ENCODE measurements at regions not wholly inside any gene's neighbourhood (a gene's known extent, or its start where the extent isn't known, plus 50 kb on each side); places are given as distances from the start of the nearest gene placed in this dataset.

GRCh38 chr20:39518654-39519053 lies 556.5 kb downstream of the DHX35 start:
- no peak overlapping the region for H3K4me3 ChIP-seq
- no peak for DNase-seq (ENCODE audit: low spot score in 2 of 2)
- peaks cover 0 to 3% (median 0%) of the 10 kb centered on the region in 4 donors for H3K9me3 ChIP-seq
- 79 to 82% methylated on average over 5 of the region's 5 CpGs for WGBS, 2 donors
- no peak for TF ChIP-seq CTCF (IDR thresholded peaks at IDR 0.05)
- no peak for TF ChIP-seq POLR2A (IDR thresholded peaks at IDR 0.05)
- H3K27me3 ChIP-seq = no peaks in the 10 kb centered on the region
- no peaks in the 10 kb centered on the region for H3K36me3 ChIP-seq
- no peaks in the 10 kb centered on the region for H3K4me1 ChIP-seq
- no peak overlapping the region for H3K27ac ChIP-seq

GRCh38 chr20:39516964-39517363 lies 554.8 kb downstream of the DHX35 start:
- TF ChIP-seq EP300 (IDR thresholded peaks at IDR 0.05) = no peak
- TF ChIP-seq POLR2A (IDR thresholded peaks at IDR 0.05) = no peak
- TF ChIP-seq CTCF (IDR thresholded peaks at IDR 0.05) = no peak
- Histone ChIP-seq H3K4me1 (no peaks in the 10 kb centered on the region), H3K27ac (no peak overlapping the region), H3K9me3 (peaks cover 0 to 3% (median 0%) of the 10 kb centered on the region in 4 donors), H3K36me3 (no peaks in the 10 kb centered on the region), H3K27me3 (no peaks in the 10 kb centered on the region), H3K4me3 (no peak overlapping the region)
- 75 to 76% methylated on average over 2 of the region's 2 CpGs for WGBS, 2 donors
- DNase-seq (ENCODE audit: low spot score in 2 of 2) = no peak

GRCh38 chr20:39504710-39505094 lies 542.6 kb downstream of the DHX35 start:
- H3K36me3 ChIP-seq = no peaks in the 10 kb centered on the region
- TF ChIP-seq EP300 (IDR thresholded peaks at IDR 0.05) (no peak), POLR2A (IDR thresholded peaks at IDR 0.05) (no peak), CTCF (IDR thresholded peaks at IDR 0.05) (no peak)
- H3K9me3 ChIP-seq = no peaks in the 10 kb centered on the region
- no peak overlapping the region for H3K4me3 ChIP-seq
- H3K27me3 ChIP-seq = no peaks in the 10 kb centered on the region
- H3K4me1 ChIP-seq = no peaks in the 10 kb centered on the region
- DNase-seq (ENCODE audit: low spot score in 2 of 2) = no peak
- H3K27ac ChIP-seq = no peak overlapping the region
- 56 to 67% methylated on average over 1 of the region's 1 CpG for whole genome bisulfite sequencing, 2 donors

DNA sequence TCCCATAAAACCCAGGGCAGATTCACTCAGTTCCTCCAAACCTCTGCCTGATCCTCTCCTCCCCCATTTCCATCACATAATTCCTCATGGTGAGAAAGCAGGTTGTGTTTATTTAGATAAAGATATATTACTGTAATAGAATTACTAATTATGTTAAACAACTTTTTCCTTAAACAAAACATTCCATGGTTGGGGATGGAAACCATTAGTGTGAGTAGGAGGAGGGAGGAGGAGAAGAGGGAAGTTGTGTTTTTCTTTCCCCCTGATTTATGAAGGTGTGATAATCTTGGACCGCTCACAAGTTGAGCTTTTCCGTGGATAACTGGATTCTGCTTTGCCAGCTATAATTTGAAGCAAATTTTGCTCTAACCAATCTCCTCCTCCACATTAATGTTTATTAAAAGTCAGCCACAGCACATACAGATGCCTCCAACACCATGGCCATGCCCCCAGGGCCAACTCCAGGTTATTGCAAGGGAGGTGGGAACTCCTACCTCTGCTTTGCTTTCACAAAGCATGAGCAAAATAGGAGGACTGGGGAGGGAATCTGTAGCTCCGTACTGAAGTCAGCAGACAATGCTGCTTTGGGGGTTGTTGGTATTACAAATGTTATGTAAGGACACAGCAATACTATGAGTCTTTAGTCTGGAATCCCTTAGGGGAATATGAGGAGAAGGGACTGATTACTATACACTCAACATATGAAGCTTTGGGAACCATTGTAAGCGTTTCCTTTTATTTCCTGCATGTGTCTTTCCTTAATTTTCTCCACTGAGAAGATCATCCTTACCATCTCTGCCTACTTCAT lies 542.0 kb downstream of the DHX35 start:
- Histone ChIP-seq H3K9me3 (no peaks in the 10 kb centered on the region), H3K27me3 (no peaks in the 10 kb centered on the region), H3K4me1 (no peaks in the 10 kb centered on the region), H3K36me3 (no peaks in the 10 kb centered on the region), H3K4me3 (no peak overlapping the region), H3K27ac (no peak overlapping the region)
- WGBS, 2 donors = 65 to 67% methylated on average over 4 of the region's 4 CpGs
- DNase-seq (ENCODE audit: low spot score in 2 of 2) = no peak
- TF ChIP-seq POLR2A (IDR thresholded peaks at IDR 0.05) (no peak), CTCF (IDR thresholded peaks at IDR 0.05) (no peak), EP300 (IDR thresholded peaks at IDR 0.05) (no peak)

GRCh38 chr20:39492223-39492797 lies 530.2 kb downstream of the DHX35 start:
- Histone ChIP-seq H3K4me1 (no peaks in the 10 kb centered on the region), H3K9me3 (peaks cover 0 to 5% (median 0%) of the 10 kb centered on the region in 4 donors), H3K36me3 (no peaks in the 10 kb centered on the region), H3K4me3 (no peak overlapping the region), H3K27ac (no peak overlapping the region), H3K27me3 (no peaks in the 10 kb centered on the region)
- TF ChIP-seq CTCF (IDR thresholded peaks at IDR 0.05) (no peak), EP300 (IDR thresholded peaks at IDR 0.05) (no peak), POLR2A (IDR thresholded peaks at IDR 0.05) (no peak)
- DNase-seq (ENCODE audit: low spot score in 2 of 2) = no peak
- 72 to 74% methylated on average over 6 of the region's 6 CpGs for WGBS, 2 donors

Data from tibial nerve (tissue), 4 donors.